ENCODE measurements at regions not wholly inside any gene's neighbourhood (a gene's known extent, or its start where the extent isn't known, plus 50 kb on each side); places are given as distances from the start of the nearest gene placed in this dataset.

DNA sequence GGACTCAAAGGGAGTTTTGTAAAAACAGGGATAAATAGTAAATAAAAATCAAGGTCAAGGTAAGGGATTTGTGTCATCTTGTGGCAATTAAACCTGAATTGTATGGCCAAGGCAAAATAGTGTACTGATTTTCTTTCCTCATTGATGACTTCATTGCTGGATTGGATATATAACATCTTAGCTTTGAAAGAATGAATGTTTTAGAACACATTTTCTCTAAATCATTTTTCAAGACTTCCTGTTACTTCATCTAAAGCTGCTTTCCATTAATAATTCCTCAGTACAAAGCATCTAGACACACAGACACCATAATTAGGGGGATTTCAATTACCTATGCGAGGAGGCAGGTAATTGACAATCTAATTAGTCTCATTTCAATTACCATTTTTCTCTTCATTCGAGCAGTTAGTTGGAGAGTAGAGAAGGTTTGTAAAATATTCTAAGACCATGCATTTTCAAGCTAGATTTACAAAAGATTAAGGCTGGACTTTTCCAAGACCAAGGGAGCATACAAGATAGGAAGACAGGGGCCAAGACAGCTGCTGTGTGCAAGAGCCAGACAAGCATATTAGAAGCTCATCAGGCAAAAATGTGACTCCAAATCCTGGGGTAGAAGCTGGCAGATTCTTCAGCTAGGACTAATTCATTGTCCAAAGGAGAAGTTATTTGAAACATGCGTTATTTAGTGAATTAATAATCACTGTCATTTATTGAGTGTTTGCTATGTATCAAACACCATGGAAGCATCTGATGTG, 253.6 kb downstream of the EPHA4 start:
- H3K36me3 ChIP-seq (replicated peaks in 1 of 2): no peaks in the 10 kb centered on the region
- no peak overlapping the region for H3K4me3 ChIP-seq
- no peak overlapping the region for H3K27ac ChIP-seq
- intact Hi-C loops (cut with DNase I): no loop called here
- no peaks in the 10 kb centered on the region for H3K9me3 ChIP-seq (replicated peaks in 1 of 3)
- no peak for TF ChIP-seq POLR2A (IDR thresholded peaks at IDR 0.05)
- TF ChIP-seq, protein P1, sequence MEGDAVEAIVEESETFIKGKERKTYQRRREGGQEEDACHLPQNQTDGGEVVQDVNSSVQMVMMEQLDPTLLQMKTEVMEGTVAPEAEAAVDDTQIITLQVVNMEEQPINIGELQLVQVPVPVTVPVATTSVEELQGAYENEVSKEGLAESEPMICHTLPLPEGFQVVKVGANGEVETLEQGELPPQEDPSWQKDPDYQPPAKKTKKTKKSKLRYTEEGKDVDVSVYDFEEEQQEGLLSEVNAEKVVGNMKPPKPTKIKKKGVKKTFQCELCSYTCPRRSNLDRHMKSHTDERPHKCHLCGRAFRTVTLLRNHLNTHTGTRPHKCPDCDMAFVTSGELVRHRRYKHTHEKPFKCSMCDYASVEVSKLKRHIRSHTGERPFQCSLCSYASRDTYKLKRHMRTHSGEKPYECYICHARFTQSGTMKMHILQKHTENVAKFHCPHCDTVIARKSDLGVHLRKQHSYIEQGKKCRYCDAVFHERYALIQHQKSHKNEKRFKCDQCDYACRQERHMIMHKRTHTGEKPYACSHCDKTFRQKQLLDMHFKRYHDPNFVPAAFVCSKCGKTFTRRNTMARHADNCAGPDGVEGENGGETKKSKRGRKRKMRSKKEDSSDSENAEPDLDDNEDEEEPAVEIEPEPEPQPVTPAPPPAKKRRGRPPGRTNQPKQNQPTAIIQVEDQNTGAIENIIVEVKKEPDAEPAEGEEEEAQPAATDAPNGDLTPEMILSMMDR (IDR thresholded peaks at IDR 0.05): no peak
- H3K27me3 ChIP-seq: no peaks in the 10 kb centered on the region
- WGBS, 4 donors: 62 to 82% (median 71%) methylated on average over 3 of the region's 3 CpGs
- DNase-seq: no peak
- no peaks in the 10 kb centered on the region for H3K4me1 ChIP-seq (replicated peaks in 1 of 2)

DNA sequence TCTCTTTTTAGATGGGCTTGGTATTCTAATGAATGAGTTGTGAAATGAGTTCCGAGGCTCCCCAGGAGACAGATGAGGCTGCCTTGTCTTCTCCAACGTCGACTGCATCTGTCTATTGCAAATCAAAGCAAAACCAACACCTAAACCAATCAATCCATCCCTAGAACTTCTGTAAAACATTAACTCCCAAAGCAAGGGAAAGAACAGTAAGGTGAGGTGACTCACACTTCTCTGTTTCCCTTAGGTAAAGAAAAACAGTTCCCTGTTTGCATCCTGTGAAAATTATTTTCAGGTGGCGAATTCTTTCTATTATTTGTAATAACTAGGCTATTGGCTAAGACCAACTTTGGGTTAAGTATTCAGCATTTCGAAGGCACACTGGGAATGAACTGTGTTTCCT, 249.4 kb downstream of the EPHA4 start:
- 64 to 74% (median 70%) methylated on average over 5 of the region's 5 CpGs for WGBS, 4 donors
- intact Hi-C loops (cut with DNase I): no loop called here
- no peak overlapping the region for H3K27ac ChIP-seq
- no peaks in the 10 kb centered on the region for H3K27me3 ChIP-seq
- H3K9me3 ChIP-seq (replicated peaks in 1 of 3): no peaks in the 10 kb centered on the region
- H3K4me1 ChIP-seq (replicated peaks in 1 of 2): no peaks in the 10 kb centered on the region
- TF ChIP-seq, protein P1 (IDR thresholded peaks at IDR 0.05): no peak
- TF ChIP-seq POLR2A (IDR thresholded peaks at IDR 0.05): no peak
- DNase-seq: no peak
- no peak overlapping the region for H3K4me3 ChIP-seq
- no peaks in the 10 kb centered on the region for H3K36me3 ChIP-seq (replicated peaks in 1 of 2)

DNA sequence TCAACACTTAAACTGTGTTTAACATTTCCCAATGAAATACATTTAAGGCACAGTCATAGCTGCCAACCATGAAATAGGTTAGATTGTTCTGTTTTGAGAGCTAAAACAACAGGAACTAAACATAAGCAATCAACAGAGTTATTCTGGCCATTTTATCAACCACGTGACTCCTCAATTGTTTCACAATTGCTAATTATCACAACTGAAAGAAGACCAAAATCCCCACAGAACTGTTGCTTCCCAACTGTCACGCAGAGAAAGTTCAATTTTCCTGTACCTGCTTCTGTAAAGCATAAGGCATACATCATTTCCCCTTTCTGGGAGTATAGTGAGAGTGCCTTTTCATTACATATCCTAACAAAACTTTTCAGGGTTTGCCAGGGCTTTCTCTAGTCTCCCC, 248.6 kb downstream of the EPHA4 start:
- 46 to 60% (median 54%) methylated on average over 2 of the region's 2 CpGs for WGBS, 4 donors
- no peaks in the 10 kb centered on the region for H3K9me3 ChIP-seq (replicated peaks in 1 of 3)
- TF ChIP-seq POLR2A (IDR thresholded peaks at IDR 0.05): no peak
- TF ChIP-seq, protein P1 (IDR thresholded peaks at IDR 0.05): no peak
- no peak overlapping the region for H3K27ac ChIP-seq
- H3K27me3 ChIP-seq: no peaks in the 10 kb centered on the region
- no peak overlapping the region for H3K4me3 ChIP-seq
- no peaks in the 10 kb centered on the region for H3K4me1 ChIP-seq (replicated peaks in 1 of 2)
- intact Hi-C loops (cut with DNase I): no loop called here
- no peak for DNase-seq
- H3K36me3 ChIP-seq (replicated peaks in 1 of 2): no peaks in the 10 kb centered on the region

DNA sequence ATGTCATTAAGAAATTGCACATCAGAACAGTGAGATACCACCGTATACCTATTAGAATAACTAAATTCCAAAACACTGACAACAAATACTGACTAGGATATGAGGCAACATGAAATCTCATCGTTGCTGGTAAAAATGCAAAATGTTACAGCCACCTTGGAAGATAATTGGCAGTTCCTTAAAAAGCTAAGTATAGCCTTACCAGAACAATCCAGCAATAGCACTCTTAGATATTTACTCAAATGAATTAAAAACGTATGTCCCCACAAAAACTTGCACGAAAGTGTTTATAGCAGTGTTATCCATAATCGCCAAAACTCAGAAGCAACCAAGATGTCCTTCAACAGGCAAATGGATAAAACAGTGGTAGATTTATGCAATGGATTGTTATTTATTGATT, 241.7 kb downstream of the EPHA4 start:
- WGBS, 4 donors: 67 to 82% (median 67%) methylated on average over 5 of the region's 5 CpGs
- intact Hi-C loops (cut with DNase I): no loop called here
- Histone ChIP-seq H3K27ac (no peak overlapping the region), H3K9me3 (replicated peaks in 1 of 3) (no peaks in the 10 kb centered on the region), H3K27me3 (no peaks in the 10 kb centered on the region), H3K4me1 (replicated peaks in 1 of 2) (no peaks in the 10 kb centered on the region), H3K36me3 (replicated peaks in 1 of 2) (no peaks in the 10 kb centered on the region), H3K4me3 (no peak overlapping the region)
- no peak for DNase-seq
- TF ChIP-seq, protein P1 (IDR thresholded peaks at IDR 0.05): no peak
- no peak for TF ChIP-seq POLR2A (IDR thresholded peaks at IDR 0.05)
